Kidney epithelial cell (primary cell): ENCODE measurements at regions not wholly inside any gene's neighbourhood (a gene's known extent, or its start where the extent isn't known, plus 50 kb on each side); places are given as distances from the start of the nearest gene placed in this dataset.
"Not testable (repeated sequence)": the region's sequence is repeated elsewhere in the genome, so short reads cannot be mapped to it uniquely, and the experiment has no call there.

Source experiments
- DNase-seq: peaks from one replicate; pipeline ENCODE4 v3.0.0-alpha.2; 2010; ENCODE audit warnings: low read depth
- H3K27me3 ChIP-seq: 2 replicates; pipeline ENCODE4 v1.6.0; 2011; ENCODE audit warnings: low read length; ENCODE audit not compliant: control insufficient read depth, insufficient read depth
- H3K36me3 ChIP-seq: 2 replicates; pipeline ENCODE4 v1.5.1; 2011; ENCODE audit warnings: low read length; ENCODE audit not compliant: control insufficient read depth, insufficient read depth
- H3K4me3 ChIP-seq: 2 replicates; pipeline ENCODE4 v1.5.1; 2011; ENCODE audit warnings: low read depth, mild to moderate bottlenecking, control low read depth, low read length
- CTCF ChIP-seq: IDR thresholded peaks from 2 replicates; pipeline ENCODE4 v1.5.1; 2011; ENCODE audit warnings: mild to moderate bottlenecking, moderate library complexity, low read length, control low read depth, inconsistent platforms; ENCODE audit not compliant: insufficient read depth, poor library complexity, severe bottlenecking

GRCh38 chr3:177803500-177803899 lies 606.2 kb upstream of the TBL1XR1 start:
- no peak for TF ChIP-seq CTCF
- no peak overlapping the region for H3K4me3 ChIP-seq
- no peaks in the 10 kb centered on the region for H3K36me3 ChIP-seq
- DNase-seq: no peak
- no peaks in the 10 kb centered on the region for H3K27me3 ChIP-seq

GRCh38 chr3:177804032-177804431 lies 606.8 kb upstream of the TBL1XR1 start:
- Histone ChIP-seq H3K4me3 (no peak overlapping the region), H3K27me3 (no peaks in the 10 kb centered on the region), H3K36me3 (no peaks in the 10 kb centered on the region)
- no peak for TF ChIP-seq CTCF
- no peak for DNase-seq

- Histone ChIP-seq H3K27me3 (no peaks in the 10 kb centered on the region), H3K36me3 (no peaks in the 10 kb centered on the region), H3K4me3 (no peak overlapping the region)
- no peak for TF ChIP-seq CTCF
- no peak for DNase-seq
Observed at GRCh38 chr3:177804646-177805045, 607.4 kb upstream of the TBL1XR1 start.

GRCh38 chr3:177807150-177807875 lies 610.0 kb upstream of the TBL1XR1 start:
- Histone ChIP-seq H3K4me3 (no peak overlapping the region), H3K27me3 (no peaks in the 10 kb centered on the region), H3K36me3 (no peaks in the 10 kb centered on the region)
- no peak for DNase-seq
- no peak for TF ChIP-seq CTCF

- H3K36me3 ChIP-seq, DNase-seq, H3K4me3 ChIP-seq, H3K27me3 ChIP-seq: not testable (repeated sequence)
Observed at GRCh38 chr3:177808928-177809478, 611.7 kb upstream of the TBL1XR1 start.

GRCh38 chr3:177810162-177810623 lies 612.9 kb upstream of the TBL1XR1 start:
- no peak for TF ChIP-seq CTCF
- H3K27me3 ChIP-seq: no peaks in the 10 kb centered on the region
- no peak for DNase-seq
- no peaks in the 10 kb centered on the region for H3K36me3 ChIP-seq
- H3K4me3 ChIP-seq: no peak overlapping the region
